HG02642 (cell line): ENCODE measurements at regions not wholly inside any gene's neighbourhood (a gene's known extent, or its start where the extent isn't known, plus 50 kb on each side); places are given as distances from the start of the nearest gene placed in this dataset.

ENCODE experiments used
- ATAC-seq: cut with Tn5 transposase; IDR thresholded peaks from one replicate; pipeline ENCODE4 v1.9.1; 2021; ENCODE audit warnings: mild to moderate bottlenecking; ENCODE audit not compliant: unreplicated experiment, poor library complexity

DNA sequence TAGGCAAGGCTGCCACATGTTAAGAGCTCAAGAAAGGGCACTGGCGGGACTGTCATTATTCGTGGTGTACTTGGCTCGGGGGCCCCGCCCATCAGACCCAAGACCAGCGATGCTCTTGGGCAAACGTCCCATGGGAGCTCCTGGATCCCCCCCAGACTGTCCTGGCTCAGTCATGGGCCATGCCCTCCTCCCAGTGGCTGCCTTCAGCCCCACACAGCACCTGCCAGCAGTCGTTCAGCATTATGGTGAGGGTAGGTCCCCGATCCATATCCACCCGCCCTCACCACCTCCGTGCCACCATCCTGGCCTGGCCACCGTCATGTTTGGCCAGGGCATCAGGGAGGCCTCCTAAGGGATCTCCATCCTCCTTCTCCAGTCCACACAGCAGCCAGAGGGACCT, 51.4 kb upstream of the IQSEC1 start:
- no peak for ATAC-seq

DNA sequence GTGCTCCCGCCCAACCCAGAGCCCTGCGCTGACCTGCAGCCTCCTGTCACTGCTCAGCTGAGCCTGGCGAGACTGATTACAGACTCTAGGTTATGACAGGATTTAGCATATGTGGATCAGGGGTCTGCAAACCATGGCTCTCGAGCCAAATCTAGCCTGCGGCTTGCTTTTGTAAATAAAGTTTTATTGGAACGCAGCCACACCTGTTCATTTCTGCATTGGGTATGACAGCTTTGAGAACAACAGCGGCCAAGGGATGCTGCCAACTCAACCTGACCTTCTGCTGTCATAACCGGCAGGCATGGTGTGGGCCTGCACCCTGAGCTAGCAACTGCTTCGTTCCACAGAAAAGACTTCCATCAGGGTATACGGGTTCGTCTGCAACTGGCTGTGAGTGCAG, 50.5 kb upstream of the IQSEC1 start:
- ATAC-seq = no peak

DNA sequence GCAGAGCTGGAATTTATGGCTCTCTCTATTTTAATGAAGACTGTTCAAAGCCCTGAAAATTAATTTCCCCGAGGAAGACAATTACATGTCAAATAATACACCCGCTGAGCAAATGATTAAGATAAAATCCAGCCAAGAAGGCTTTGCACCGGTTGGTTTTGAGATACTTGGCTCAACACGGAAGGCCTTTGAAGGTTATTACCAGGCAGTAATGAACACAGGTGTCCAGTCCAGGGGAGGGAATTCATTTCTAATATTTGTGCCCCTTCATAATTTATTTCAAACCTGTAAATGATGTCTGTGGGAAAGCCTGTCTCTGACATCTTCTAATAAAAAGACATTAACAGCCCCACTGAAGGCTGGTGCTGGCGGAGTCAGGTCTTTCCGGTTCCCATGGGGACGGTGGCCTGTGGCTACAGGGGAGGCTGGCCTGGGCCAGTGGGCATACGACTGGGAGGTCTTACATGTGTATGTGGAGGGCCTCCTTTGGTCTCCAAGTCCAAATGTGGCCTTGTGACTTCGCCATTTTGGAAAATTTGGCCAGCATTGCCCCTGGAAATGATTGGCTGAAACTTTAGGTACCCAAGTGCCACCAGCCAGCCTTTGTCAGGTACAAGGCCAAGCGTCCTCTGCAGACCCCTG, 49.9 kb upstream of the IQSEC1 start:
- no peak for ATAC-seq
